Hematopoietic multipotent progenitor cell treated with erythropoietin and hydrocortisone succinate and interleukin-3 and kit ligand, for 15 days (in vitro differentiated cells): ENCODE measurements at regions not wholly inside any gene's neighbourhood (a gene's known extent, or its start where the extent isn't known, plus 50 kb on each side); places are given as distances from the start of the nearest gene placed in this dataset.

ENCODE experiments used
- DNase-seq: peaks from one replicate; pipeline ENCODE4 v3.0.0-alpha.2; 2015; ENCODE audit warnings: low spot score

- no peak for DNase-seq
Observed at GRCh38 chr6:1153696-1154245, 158.1 kb upstream of the FOXQ1 start.

GRCh38 chr6:1146500-1146899 lies 165.4 kb upstream of the FOXQ1 start:
- no peak for DNase-seq

DNA sequence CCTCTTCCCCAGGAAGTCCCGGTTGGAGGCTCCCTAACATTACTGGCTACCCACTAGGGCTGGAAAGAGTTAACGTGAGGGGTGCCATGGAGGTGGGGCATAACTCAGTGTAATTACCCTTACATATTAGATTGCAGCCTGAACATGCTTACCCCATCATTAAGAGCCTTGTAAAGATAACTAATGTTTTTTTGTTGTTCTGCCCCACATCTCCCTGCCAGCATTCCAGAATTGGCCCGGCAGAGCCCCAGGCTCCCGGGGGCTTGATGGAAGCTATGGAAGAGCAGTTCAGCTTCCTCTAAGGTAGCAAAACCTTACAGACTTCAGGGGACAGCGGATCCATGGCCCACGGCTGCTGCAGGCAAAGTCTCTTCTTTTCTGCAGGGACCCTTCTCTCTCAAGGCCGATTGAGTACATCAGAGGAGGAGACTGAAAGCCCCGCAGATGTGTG lies 166.1 kb upstream of the FOXQ1 start:
- DNase-seq = no peak

- DNase-seq = no peak
Observed at GRCh38 chr6:1144842-1145767, 166.8 kb upstream of the FOXQ1 start.

- no peak for DNase-seq
Observed at GRCh38 chr6:1143655-1144054, 168.2 kb upstream of the FOXQ1 start.

GRCh38 chr6:1139155-1139890 lies 172.6 kb upstream of the FOXQ1 start:
- no peak for DNase-seq

DNA sequence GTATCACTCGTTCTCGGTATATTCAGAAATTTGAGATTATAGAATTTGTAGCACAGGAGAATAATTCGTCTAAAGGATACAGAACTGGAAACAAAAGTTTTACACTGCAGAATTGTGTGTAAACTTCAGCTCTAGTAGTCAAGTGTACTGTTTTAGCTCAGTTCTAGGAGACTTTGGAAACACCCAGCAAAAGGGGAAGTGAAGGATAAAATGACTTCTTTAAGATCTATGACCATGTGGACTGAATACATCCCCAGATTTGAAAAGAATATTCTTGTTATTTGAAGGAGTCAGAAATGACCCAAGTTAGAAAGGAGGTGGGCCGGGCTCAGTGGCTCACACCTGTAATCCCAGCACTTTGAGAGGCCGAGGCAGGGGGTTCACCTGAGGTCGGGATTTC lies 174.0 kb upstream of the FOXQ1 start:
- DNase-seq = no peak

DNA sequence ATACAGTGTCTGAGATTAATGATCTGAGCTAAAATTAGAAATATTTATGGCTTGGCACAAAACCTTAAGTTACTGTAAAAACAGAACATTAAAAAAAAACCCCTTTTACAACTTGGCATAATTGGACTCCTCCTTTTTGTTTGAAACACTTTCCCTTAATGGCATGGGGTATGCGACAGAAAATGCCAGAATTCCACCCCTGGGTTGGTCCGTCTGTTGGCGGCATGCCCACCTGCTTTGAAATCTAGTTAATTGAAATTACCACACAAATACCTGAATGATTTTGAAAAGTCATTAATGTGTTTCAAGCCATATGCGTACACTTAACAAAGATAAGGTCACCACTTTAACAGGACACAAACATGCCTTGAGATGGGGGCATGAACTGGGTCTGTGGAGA lies 175.1 kb upstream of the FOXQ1 start:
- no peak for DNase-seq

DNA sequence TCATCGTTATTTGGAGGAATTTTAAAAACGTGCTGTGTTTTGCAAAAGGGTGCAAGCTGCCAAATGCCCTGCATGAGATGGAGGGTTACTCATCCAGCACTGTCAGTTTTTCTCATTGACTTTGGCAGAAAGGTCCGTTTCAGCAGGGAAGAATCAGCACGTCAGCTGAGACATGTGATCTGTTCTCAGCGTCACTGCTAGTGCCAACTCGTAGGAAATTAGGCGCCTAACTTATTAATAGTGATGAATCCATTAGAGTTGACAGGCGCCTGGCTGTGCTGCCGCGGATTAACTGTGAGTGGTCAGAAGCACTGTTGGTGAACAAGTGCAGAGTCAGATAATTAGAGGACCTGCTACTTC lies 175.5 kb upstream of the FOXQ1 start:
- DNase-seq = no peak

DNA sequence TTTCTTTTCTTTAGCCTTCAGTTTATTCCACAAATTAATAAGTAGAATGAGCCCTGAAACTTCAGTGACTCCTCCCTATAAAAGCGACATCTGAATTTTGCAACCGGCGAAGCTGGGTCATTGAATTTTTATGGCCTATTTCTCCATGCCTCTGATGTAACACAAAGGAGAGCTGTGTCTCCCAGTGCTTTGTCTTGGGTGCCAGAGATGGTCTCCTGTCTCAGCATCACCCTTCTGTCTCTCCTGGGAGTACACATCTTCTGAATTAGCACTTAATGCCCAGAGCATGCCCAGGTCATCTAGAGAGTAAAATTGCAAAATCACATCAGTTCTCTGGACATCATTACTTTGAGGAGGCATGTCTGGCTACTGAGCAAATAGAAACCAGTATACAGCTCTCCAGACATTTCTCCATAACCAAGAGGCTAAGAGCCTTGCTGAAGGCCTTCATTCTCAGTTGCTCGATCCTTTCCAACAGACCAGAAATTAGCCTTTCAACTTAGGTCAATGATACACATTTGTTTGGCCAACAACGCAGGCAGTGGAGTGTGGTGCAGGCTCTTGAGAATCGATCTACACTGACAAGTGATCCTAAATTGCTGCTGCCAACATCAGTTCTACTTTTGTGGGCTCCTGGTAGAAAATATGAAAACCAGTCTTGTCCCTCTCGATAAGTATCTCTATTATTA lies 176.0 kb upstream of the FOXQ1 start:
- no peak for DNase-seq

GRCh38 chr6:1131285-1132079 lies 180.4 kb upstream of the FOXQ1 start:
- no peak for DNase-seq

DNA sequence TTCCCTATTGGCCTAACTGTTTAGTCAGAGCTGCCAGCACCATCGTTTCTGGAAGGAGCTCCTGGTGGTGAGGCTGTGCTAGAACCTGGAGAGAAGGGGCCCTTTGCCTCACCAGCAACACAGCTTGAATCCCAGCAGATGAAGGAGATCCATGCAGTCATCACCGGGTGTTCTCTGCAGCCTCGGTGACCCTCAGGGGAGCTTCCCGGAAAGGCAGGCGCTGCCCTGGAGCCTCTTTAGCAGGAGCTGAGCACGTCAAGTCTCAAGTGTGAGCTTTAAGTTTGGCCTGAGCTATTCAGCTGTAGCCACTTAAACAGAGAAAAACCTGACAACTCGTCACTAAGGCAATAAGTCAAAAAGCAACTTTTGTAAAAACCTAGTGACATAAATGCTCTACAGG lies 181.2 kb upstream of the FOXQ1 start:
- no peak for DNase-seq

GRCh38 chr6:1129131-1129530 lies 182.8 kb upstream of the FOXQ1 start:
- no peak for DNase-seq

- no peak for DNase-seq
Observed at GRCh38 chr6:1127597-1128288, 184.2 kb upstream of the FOXQ1 start.

DNA sequence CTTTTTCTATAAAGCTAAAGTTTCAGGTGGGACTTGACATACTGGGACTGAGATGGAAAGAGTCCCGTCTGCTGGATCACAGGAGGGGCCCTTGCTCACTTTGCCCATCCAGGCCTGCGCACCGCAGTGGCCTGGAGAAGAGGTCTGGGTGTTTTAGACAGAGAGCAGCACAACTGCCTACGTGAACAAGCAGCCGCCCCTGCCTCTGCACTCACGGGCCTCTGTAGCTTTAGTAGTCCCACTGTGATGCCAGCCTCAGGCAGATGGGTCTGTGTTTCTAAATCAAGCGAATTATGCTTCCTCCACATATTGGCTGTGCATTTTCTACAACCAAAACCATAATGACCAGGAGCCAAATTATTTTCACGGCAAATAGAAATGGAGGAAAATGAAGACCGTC lies 184.8 kb upstream of the FOXQ1 start:
- no peak for DNase-seq

- no peak for DNase-seq
Observed at GRCh38 chr6:1126036-1126435, 185.9 kb upstream of the FOXQ1 start.

- DNase-seq = no peak
Observed at GRCh38 chr6:1125297-1125696, 186.6 kb upstream of the FOXQ1 start.

DNA sequence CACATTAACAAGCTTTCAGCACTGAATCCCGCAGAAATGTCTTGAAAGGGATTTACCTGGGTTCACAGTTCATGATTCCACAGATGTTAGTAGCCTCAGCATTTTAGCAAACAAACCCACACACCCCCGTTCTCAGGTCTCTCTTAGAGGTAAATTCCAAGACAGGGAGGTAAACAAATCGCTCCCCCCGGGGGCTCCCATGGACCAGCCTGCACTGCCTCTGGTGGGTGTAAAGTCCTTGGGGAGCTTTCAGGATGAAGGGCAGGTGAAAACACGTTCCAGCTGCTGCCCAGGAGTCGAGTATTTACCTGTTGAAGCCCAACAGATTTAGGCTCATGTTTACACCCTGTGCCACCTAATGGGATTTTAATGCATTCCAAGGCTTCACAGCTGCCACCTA lies 187.0 kb upstream of the FOXQ1 start:
- DNase-seq = no peak

GRCh38 chr6:1123386-1124375 lies 188.2 kb upstream of the FOXQ1 start:
- DNase-seq = no peak

GRCh38 chr6:1122083-1122482 lies 189.8 kb upstream of the FOXQ1 start:
- no peak for DNase-seq
